SK-N-MC (cell line): ENCODE measurements at regions not wholly inside any gene's neighbourhood (a gene's known extent, or its start where the extent isn't known, plus 50 kb on each side); places are given as distances from the start of the nearest gene placed in this dataset.

Experiments
- FOXP2 ChIP-seq: optimal IDR thresholded peaks from 2 replicates; pipeline ENCODE3; 2011; ENCODE audit warnings: mild to moderate bottlenecking, moderate library complexity; ENCODE audit not compliant: insufficient read depth; ENCODE audit errors: extremely low read length, control extremely low read depth
- POLR2AphosphoS5 ChIP-seq: IDR thresholded peaks from 2 replicates; pipeline ENCODE4 v1.6.1; 2012; ENCODE audit warnings: mild to moderate bottlenecking, low read depth, low read length, borderline replicate concordance

DNA sequence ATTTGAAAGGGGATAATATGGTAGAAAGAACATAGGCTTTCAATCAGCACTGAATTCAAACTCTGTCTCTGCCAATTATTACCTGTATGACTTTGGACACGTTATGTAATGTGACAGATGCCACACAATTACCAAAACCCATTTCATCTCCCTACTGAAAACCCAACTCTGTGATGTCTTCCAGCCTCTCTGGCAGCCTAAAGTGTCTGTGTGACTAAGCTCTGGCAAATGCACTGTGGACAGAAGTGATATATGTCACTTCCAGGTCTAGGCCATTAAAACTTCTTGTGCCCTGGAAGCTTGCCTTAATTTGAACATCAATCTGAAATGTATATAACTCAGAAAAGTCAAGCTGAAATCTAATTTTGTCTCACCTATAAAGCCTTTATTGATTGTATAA, 552.0 kb downstream of the RFC3 start:
- TF ChIP-seq POLR2AphosphoS5 (no peak), FOXP2 (no peak)
